Skeletal muscle satellite cell (primary cell): ENCODE measurements at regions not wholly inside any gene's neighbourhood (a gene's known extent, or its start where the extent isn't known, plus 50 kb on each side); places are given as distances from the start of the nearest gene placed in this dataset.

ENCODE experiments used
- H3K27me3 ChIP-seq: 2 replicates; pipeline ENCODE4 v1.7.0; 2013; ENCODE audit warnings: low read length; ENCODE audit not compliant: control insufficient read depth, insufficient read depth
- H3K36me3 ChIP-seq: 2 replicates; pipeline ENCODE4 v1.7.0; 2013; ENCODE audit warnings: mild to moderate bottlenecking, control low read depth, low read length; ENCODE audit not compliant: insufficient read depth
- H3K4me1 ChIP-seq: 2 replicates; pipeline ENCODE4 v1.7.0; 2013; ENCODE audit warnings: low read length; ENCODE audit not compliant: control insufficient read depth, insufficient read depth
- H3K4me2 ChIP-seq: 2 replicates; pipeline ENCODE4 v1.7.0; 2013; ENCODE audit warnings: mild to moderate bottlenecking, low read length
- H3K4me3 ChIP-seq: 2 replicates; pipeline ENCODE4 v1.7.0; 2013; ENCODE audit warnings: low read length
- H3K9ac ChIP-seq: 2 replicates; pipeline ENCODE4 v1.7.0; 2013; ENCODE audit warnings: mild to moderate bottlenecking, low read depth, low read length, moderate library complexity
- H3K9me3 ChIP-seq: replicated peaks from 2 replicates; pipeline ENCODE4 v1.7.0; 2013; ENCODE audit warnings: mild to moderate bottlenecking, control low read depth, low read length

DNA sequence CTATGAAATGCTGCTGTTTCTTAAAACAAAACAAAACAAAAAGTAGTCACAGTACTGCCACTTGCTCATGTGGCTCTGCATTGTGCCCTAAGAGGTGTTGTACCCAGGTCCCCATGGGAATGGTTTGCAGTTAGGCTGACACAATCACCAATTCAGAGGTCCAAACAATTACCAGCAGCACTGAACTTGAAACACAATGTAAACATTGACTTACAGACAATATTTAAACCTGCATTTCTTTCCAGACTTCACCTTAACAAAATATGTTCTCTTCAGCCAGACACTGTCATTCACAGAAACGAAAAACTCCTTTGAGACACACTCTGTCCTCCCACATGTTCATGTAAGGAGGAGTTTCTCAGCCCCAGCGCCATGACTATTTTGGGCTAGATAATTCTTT lies 206.8 kb upstream of the ARG1 start:
- peaks cover 4% of the 10 kb centered on the region for H3K4me1 ChIP-seq
- H3K9ac ChIP-seq: no peak overlapping the region
- H3K9me3 ChIP-seq: no peaks in the 10 kb centered on the region
- no peak overlapping the region for H3K4me3 ChIP-seq
- H3K4me2 ChIP-seq: no peak overlapping the region
- peaks cover 5% of the 10 kb centered on the region for H3K27me3 ChIP-seq
- no peaks in the 10 kb centered on the region for H3K36me3 ChIP-seq

DNA sequence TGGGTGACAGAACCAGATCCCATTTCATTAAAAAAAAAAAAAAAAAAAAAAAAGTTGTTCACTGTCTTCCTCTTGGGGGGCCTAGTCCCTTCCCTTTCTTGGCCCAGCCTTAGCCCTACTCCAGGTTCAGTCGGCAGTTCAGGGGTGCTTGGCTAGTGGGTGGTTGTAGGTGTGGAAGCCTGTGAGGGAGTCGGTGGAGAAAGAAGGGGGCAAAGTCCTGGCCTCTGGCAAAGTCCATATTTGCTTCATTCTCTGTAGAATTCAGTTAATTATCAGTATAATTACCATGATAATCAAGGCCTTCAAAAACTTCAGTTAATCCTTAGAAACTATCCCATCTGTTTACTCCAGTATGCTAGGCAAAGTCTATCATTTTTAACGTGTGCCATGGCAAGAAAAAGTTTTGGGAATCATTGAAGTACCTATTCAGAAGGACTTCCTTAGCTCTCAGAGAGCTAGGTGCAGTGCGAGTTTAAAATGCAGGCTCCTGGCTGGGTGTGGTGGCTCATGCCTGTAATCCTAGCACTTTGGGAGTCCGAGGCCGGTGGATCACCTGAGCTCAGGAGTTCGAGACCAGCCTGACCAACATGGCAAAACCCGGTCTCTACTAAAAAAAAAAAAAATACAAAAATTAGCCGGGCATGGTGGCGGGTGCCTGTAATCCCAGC lies 205.7 kb upstream of the ARG1 start:
- Histone ChIP-seq H3K27me3 (peaks cover 5% of the 10 kb centered on the region), H3K4me3 (no peak overlapping the region), H3K9me3 (no peaks in the 10 kb centered on the region), H3K9ac (no peak overlapping the region), H3K4me1 (peaks cover 10% of the 10 kb centered on the region), H3K36me3 (no peaks in the 10 kb centered on the region), H3K4me2 (no peak overlapping the region)

DNA sequence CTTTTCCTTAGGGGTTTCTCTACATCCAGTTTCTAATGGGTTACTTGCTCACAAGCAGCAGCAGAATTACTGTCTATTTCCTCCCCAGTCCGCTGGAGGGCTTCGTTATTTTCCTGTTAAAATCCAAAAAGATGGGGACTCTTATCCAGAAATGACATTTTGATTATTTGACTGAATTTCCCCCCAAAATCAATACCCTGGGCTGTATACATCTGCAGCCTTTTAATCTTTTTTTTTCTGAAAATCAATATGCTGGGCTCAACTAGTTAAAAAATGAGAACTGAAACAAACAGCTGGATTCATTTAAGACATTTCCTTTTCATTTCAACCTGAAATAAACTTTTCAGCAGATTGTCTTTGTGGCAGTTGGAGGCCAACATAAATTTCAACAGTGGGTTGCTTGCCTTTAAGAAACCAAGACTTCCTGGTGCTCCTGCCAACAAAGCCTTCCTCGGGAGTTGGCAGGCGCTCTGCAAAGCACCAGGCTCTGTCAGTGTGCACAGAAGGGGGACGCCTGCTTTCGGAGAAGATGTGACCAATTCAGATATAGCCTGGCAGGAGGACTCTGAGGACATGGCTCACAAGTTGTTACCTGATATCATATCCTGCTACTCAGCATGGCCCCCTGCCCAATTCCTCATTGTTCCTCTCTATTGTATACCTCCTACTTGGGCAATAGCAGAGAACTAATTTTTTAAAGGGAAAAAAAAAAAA lies 204.7 kb upstream of the ARG1 start:
- Histone ChIP-seq H3K4me3 (no peak overlapping the region), H3K4me1 (peaks cover 14% of the 10 kb centered on the region), H3K9ac (no peak overlapping the region), H3K9me3 (no peaks in the 10 kb centered on the region), H3K4me2 (peak overlapping the region; percentile 21), H3K36me3 (no peaks in the 10 kb centered on the region), H3K27me3 (peaks cover 5% of the 10 kb centered on the region)

DNA sequence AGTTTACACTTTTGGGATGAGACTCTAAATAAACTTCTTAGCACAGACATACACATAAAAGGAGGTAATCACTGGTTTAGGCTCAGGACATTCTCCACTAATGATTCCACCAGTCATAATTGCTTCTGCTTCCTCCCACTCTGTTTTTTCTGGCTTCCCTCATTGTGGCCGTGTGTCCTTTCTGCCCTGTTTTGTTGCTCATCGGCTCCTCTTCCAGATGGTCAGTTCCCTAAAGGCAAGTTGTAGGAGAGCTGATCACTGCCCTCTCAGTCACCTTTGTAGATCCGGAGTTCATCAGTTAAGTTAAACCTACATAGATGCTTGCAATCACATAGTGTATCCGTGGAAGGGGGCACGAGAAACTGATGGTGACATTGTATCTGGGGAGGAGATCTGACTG lies 200.5 kb upstream of the ARG1 start:
- Histone ChIP-seq H3K36me3 (no peaks in the 10 kb centered on the region), H3K4me2 (peak overlapping the region; percentile 7), H3K9ac (no peak overlapping the region), H3K27me3 (no peaks in the 10 kb centered on the region), H3K4me1 (peaks cover 14% of the 10 kb centered on the region), H3K4me3 (no peak overlapping the region), H3K9me3 (no peaks in the 10 kb centered on the region)

DNA sequence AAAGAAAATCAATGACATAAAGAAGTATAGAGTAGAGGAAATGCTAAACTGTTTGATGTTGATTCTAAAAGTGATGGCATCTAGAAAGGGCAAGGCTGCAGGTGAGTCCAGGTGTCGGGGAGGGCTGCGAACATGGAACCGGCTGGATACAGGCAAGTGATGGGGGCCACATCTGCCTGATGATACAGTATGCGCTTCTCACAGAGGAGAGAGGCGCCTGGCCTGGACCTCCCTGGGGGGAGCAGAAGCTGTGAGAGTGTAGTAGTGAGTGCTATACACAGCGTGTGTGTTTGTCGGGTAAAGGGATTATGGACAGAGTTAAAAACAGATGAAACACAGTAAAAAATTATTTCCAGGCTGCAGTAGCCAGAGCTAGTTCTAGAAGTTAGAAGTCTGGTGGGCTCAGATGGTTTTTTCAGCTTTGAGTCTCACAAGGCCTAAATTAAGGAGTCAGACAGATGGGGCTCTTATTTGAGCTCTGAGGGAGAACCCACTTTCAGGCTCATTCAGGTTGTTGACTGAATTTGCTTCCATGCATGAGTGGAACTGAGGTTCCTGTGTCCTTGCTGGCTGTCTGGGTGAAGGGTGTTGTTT lies 195.8 kb upstream of the ARG1 start:
- H3K27me3 ChIP-seq: no peaks in the 10 kb centered on the region
- H3K4me1 ChIP-seq: peaks cover 6% of the 10 kb centered on the region
- no peaks in the 10 kb centered on the region for H3K9me3 ChIP-seq
- H3K4me2 ChIP-seq: no peak overlapping the region
- no peak overlapping the region for H3K9ac ChIP-seq
- no peaks in the 10 kb centered on the region for H3K36me3 ChIP-seq
- H3K4me3 ChIP-seq: no peak overlapping the region

DNA sequence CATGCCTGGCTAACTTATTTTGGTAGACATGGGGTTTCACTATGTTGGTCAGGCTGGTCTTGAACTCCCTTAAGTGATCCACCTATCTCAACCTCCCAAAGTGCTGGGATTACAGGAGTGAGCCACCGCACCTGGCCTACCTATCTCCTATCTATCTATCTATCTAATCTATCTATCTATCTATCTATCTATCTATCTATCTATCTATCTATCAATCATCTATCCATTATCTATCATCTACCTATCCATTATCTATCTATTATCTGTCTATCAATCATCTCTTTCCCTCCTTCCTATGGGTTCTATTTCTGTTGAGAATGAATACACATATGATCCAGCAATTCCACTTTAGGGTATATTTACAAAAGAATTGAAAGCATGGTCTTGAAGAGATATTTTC lies 194.2 kb upstream of the ARG1 start:
- H3K9ac ChIP-seq: no peak overlapping the region
- no peaks in the 10 kb centered on the region for H3K4me1 ChIP-seq
- no peaks in the 10 kb centered on the region for H3K36me3 ChIP-seq
- no peaks in the 10 kb centered on the region for H3K9me3 ChIP-seq
- H3K4me2 ChIP-seq: no peak overlapping the region
- no peak overlapping the region for H3K4me3 ChIP-seq
- H3K27me3 ChIP-seq: peaks cover 7% of the 10 kb centered on the region

DNA sequence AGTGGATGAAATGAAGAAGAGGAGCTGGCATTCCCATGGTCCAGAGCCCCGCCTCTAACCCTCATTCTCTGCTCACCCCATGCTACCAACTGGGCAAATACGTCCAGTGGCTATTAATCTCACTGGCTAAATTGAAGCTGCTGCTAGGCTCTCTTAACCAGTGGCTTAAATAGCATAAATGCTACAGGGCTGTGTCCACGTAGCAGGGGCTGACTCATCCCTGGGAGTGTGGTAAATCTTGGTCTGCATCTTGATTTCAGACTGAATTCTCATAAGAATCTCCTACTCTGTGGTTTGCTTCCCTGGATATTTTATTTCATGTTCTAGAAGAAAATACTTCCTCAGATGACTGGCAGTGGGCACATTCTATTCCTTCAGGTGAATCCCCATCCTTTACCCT lies 193.1 kb upstream of the ARG1 start:
- Histone ChIP-seq H3K27me3 (peaks cover 8% of the 10 kb centered on the region), H3K9me3 (no peaks in the 10 kb centered on the region), H3K4me2 (no peak overlapping the region), H3K9ac (no peak overlapping the region), H3K4me3 (no peak overlapping the region), H3K36me3 (no peaks in the 10 kb centered on the region), H3K4me1 (no peaks in the 10 kb centered on the region)

DNA sequence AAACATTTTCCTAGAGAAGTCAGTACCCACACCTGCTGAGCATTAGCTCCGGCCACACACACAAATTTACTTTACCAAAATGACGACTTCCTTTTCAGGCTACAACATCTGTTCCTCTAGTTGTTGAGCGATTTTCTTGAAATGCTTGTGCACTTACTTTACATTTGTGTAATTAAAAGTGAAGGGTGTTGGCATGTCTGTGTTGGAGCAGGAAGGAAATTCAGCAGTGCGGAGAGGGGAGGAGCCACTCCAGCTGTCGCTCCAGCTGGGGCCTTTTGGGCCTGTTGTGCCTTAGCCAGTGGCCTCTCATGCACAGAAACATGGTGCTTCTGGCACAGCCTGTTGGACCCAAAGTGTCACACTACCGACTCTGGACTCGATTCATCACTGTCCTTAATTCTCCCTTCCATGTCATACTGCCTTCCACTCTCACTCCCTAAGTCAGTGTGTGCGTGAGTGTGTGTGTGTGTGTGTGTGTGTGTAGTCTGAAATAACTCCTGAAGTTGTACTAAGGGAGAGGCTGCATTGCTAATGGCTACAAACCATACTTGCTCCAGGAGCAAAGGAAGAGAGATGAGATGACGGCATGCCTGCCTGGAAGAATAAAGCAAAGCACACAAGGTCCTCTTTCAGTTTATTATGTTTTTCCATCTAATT lies 191.8 kb upstream of the ARG1 start:
- H3K27me3 ChIP-seq: peaks cover 8% of the 10 kb centered on the region
- no peak overlapping the region for H3K4me3 ChIP-seq
- H3K36me3 ChIP-seq: no peaks in the 10 kb centered on the region
- H3K9ac ChIP-seq: no peak overlapping the region
- no peak overlapping the region for H3K4me2 ChIP-seq
- H3K4me1 ChIP-seq: no peaks in the 10 kb centered on the region
- H3K9me3 ChIP-seq: no peaks in the 10 kb centered on the region

DNA sequence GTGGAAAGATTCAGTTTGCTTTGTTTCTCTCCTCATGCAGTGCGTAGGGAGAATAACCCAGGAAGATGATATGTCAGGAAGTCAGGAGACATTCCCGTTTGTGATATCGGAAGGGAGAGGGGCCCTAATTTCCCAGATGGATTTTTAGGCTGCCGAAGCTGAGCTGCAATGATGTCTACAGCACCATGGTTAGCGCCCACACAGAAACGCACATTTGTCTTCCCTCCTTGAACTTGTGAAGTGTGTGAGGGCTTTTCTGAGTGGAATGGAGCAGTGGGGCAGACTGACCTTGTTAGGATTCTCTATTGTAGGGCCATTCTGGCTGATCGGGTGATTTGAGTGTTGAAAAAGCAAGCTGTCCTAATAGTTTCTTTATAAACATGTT lies 191.3 kb upstream of the ARG1 start:
- H3K36me3 ChIP-seq: no peaks in the 10 kb centered on the region

DNA sequence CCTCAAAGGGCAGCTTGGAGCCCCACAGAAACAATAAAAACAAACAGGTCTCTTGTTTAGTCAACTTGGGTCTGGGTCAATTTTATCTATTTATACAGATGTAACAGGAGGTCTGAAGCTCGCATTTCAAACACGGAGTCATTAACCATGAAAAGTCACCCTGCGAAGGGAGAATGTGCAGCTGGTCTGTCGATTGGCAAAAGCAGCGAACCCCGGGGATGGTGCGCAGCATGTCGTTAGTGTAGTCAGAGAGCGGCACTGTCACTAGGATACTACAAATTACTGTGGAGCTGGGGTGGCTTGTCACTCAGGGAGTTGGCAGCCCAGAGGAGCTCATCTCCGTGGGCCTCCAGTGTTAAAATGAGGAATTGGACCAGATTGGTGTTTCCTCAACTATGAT lies 190.4 kb upstream of the ARG1 start:
- H3K4me1 ChIP-seq: no peaks in the 10 kb centered on the region
- no peak overlapping the region for H3K9ac ChIP-seq
- H3K4me3 ChIP-seq: no peak overlapping the region
- H3K36me3 ChIP-seq: no peaks in the 10 kb centered on the region
- H3K27me3 ChIP-seq: peaks cover 8% of the 10 kb centered on the region
- no peak overlapping the region for H3K4me2 ChIP-seq
- no peaks in the 10 kb centered on the region for H3K9me3 ChIP-seq

More for the DNA sequence above, 191.3 kb upstream of the ARG1 start:
- Histone ChIP-seq H3K4me1 (no peaks in the 10 kb centered on the region), H3K27me3 (peaks cover 8% of the 10 kb centered on the region), H3K9ac (no peak overlapping the region), H3K4me3 (no peak overlapping the region), H3K9me3 (no peaks in the 10 kb centered on the region), H3K4me2 (no peak overlapping the region)

DNA sequence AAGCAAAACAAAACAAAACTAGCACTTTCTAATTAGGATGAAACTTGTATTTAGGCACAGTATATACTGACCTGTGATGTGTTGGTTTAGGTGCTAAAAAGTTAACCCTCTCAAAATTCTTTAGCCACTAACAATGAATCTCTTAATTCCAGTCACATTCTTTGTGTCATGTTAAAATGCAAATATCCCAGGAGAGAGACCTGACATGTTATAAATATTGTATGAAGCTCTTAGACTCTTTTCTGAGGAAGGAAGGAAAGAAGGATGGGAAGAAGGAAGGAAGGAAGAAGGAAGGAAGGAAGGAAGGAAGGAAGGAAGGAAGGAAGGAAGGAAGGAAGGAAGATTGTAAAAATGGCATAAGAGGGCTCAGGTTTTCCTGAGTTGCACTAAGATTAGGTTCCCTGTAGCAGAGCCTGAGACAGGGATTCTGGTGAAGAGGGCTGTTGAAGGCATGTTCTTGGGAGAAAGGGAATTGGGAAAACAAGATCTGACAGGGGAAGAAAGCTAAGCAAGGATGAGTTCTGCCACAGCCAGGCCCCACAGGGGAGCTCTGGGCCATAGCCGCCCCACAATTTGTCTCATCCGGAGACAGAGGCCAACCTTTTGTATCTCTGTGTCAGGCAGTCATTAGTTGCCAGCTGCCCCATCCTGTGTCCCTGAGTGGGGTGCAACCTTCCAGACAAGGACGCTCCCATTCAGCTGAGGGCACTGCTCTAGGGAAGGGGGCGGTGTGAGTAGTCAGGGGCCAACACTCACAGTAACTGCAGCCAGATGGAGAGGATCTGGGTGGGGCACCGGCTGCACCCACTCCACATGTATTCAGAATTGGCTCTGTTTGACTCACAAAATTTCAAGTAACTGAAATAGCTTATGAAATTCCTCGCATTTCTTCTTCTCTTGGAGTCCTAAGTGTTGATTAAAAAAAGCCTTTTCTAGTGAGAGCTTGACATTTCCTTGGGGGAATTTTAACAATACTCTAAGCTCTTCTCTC lies 189.3 kb upstream of the ARG1 start:
- Histone ChIP-seq H3K36me3 (no peaks in the 10 kb centered on the region), H3K9ac (no peak overlapping the region), H3K9me3 (no peaks in the 10 kb centered on the region), H3K4me2 (no peak overlapping the region), H3K4me3 (no peak overlapping the region), H3K4me1 (no peaks in the 10 kb centered on the region), H3K27me3 (peaks cover 11% of the 10 kb centered on the region)
